ENCODE measurements at regions not wholly inside any gene's neighbourhood (a gene's known extent, or its start where the extent isn't known, plus 50 kb on each side); places are given as distances from the start of the nearest gene placed in this dataset.

DNA sequence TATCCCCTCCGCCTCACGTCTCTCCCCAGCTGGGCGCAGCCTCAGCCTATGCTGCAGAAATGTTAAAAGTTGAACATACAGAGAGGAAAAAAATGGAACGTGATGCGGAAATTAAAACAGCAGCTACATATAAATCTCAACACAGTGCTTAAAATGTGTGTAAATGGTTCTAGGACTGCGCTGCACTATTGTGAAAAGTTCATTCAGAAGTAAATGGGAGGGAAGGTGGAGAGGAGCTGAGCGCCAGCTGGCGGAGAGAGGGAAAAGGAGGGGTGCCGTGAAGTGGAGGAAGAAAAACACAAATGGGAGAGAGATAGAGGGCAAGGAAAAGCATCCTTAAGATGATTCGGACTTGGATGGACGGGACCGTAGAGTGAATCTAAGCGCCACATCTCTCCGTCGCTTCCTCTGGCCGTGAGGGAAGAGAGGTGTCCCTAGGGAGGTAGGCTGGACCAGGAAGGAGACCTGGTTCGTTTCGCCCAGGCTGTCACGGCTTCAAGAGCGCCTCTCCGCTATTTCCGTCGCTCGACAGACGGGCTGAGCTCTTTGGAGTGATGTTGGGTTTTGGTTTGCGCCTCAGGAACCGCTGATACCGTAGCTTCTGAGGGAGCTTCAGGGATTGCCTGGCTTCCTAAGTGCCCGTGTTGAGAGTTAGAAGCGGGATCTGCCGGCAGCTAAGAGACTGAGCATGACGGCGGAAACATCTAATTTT, 113.7 kb downstream of the TRIM27 start:
- TF ChIP-seq, protein P1, sequence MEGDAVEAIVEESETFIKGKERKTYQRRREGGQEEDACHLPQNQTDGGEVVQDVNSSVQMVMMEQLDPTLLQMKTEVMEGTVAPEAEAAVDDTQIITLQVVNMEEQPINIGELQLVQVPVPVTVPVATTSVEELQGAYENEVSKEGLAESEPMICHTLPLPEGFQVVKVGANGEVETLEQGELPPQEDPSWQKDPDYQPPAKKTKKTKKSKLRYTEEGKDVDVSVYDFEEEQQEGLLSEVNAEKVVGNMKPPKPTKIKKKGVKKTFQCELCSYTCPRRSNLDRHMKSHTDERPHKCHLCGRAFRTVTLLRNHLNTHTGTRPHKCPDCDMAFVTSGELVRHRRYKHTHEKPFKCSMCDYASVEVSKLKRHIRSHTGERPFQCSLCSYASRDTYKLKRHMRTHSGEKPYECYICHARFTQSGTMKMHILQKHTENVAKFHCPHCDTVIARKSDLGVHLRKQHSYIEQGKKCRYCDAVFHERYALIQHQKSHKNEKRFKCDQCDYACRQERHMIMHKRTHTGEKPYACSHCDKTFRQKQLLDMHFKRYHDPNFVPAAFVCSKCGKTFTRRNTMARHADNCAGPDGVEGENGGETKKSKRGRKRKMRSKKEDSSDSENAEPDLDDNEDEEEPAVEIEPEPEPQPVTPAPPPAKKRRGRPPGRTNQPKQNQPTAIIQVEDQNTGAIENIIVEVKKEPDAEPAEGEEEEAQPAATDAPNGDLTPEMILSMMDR (IDR thresholded peaks at IDR 0.05; ENCODE audit: unreplicated experiment) = no peak
- no peak for DNase-seq (ENCODE audit: low spot score)
- no peaks in the 10 kb centered on the region for H3K9me3 Mint-ChIP-seq (ENCODE audit: unreplicated experiment)
- H3K4me3 Mint-ChIP-seq (ENCODE audit: unreplicated experiment) = peak overlapping the region; percentile 76
- no peaks in the 10 kb centered on the region for H3K36me3 Mint-ChIP-seq (ENCODE audit: low read depth, unreplicated experiment)
- H3K27ac Mint-ChIP-seq (ENCODE audit: unreplicated experiment) = no peak overlapping the region
- H3K4me1 Mint-ChIP-seq (ENCODE audit: unreplicated experiment) = peaks cover 45% of the 10 kb centered on the region
- H3K27me3 Mint-ChIP-seq (ENCODE audit: unreplicated experiment) = peaks cover 31% of the 10 kb centered on the region

GRCh38 chr6:28810659-28811053, 113.1 kb downstream of the TRIM27 start:
- no peak for DNase-seq (ENCODE audit: low spot score)
- peaks cover 31% of the 10 kb centered on the region for H3K27me3 Mint-ChIP-seq (ENCODE audit: unreplicated experiment)
- peaks cover 45% of the 10 kb centered on the region for H3K4me1 Mint-ChIP-seq (ENCODE audit: unreplicated experiment)
- TF ChIP-seq, protein P1 (IDR thresholded peaks at IDR 0.05; ENCODE audit: unreplicated experiment) = no peak
- no peaks in the 10 kb centered on the region for H3K9me3 Mint-ChIP-seq (ENCODE audit: unreplicated experiment)
- H3K36me3 Mint-ChIP-seq (ENCODE audit: low read depth, unreplicated experiment) = no peaks in the 10 kb centered on the region
- H3K27ac Mint-ChIP-seq (ENCODE audit: unreplicated experiment) = no peak overlapping the region
- H3K4me3 Mint-ChIP-seq (ENCODE audit: unreplicated experiment) = no peak overlapping the region

- H3K4me1 Mint-ChIP-seq (ENCODE audit: unreplicated experiment) = peaks cover 45% of the 10 kb centered on the region
- H3K27ac Mint-ChIP-seq (ENCODE audit: unreplicated experiment) = peak overlapping the region; percentile 33
- H3K9me3 Mint-ChIP-seq (ENCODE audit: unreplicated experiment) = no peaks in the 10 kb centered on the region
- no peak for DNase-seq (ENCODE audit: low spot score)
- H3K36me3 Mint-ChIP-seq (ENCODE audit: low read depth, unreplicated experiment) = no peaks in the 10 kb centered on the region
- TF ChIP-seq, protein P1 (IDR thresholded peaks at IDR 0.05; ENCODE audit: unreplicated experiment) = no peak
- H3K27me3 Mint-ChIP-seq (ENCODE audit: unreplicated experiment) = peaks cover 31% of the 10 kb centered on the region
- peak overlapping the region; percentile 28 for H3K4me3 Mint-ChIP-seq (ENCODE audit: unreplicated experiment)
Observed at GRCh38 chr6:28811873-28812272, 111.9 kb downstream of the TRIM27 start.

GRCh38 chr6:28812778-28813569, 110.8 kb downstream of the TRIM27 start:
- no peak for DNase-seq (ENCODE audit: low spot score)
- H3K27ac Mint-ChIP-seq (ENCODE audit: unreplicated experiment) = no peak overlapping the region
- no peaks in the 10 kb centered on the region for H3K36me3 Mint-ChIP-seq (ENCODE audit: low read depth, unreplicated experiment)
- H3K9me3 Mint-ChIP-seq (ENCODE audit: unreplicated experiment) = no peaks in the 10 kb centered on the region
- peaks cover 32% of the 10 kb centered on the region for H3K27me3 Mint-ChIP-seq (ENCODE audit: unreplicated experiment)
- H3K4me3 Mint-ChIP-seq (ENCODE audit: unreplicated experiment) = peak overlapping the region; percentile 61
- TF ChIP-seq, protein P1 (IDR thresholded peaks at IDR 0.05; ENCODE audit: unreplicated experiment) = no peak
- peaks cover 48% of the 10 kb centered on the region for H3K4me1 Mint-ChIP-seq (ENCODE audit: unreplicated experiment)

Measured in endothelial cell (in vitro differentiated cells).